Superior temporal gyrus (tissue), 1 donor: ENCODE measurements at regions not wholly inside any gene's neighbourhood (a gene's known extent, or its start where the extent isn't known, plus 50 kb on each side); places are given as distances from the start of the nearest gene placed in this dataset.

Source experiments
- DNase-seq: peaks from one replicate; pipeline ENCODE4 v3.0.0-alpha.2; 2016; ENCODE audit errors: extremely low spot score

GRCh38 chrX:124827258-124827845, 481.0 kb downstream of the SH2D1A start:
- no peak for DNase-seq

GRCh38 chrX:124829930-124830329, 483.6 kb downstream of the SH2D1A start:
- no peak for DNase-seq

GRCh38 chrX:124836786-124837185, 482.9 kb upstream of the TEX13C start:
- DNase-seq, result no peak

GRCh38 chrX:124842205-124842604, 477.5 kb upstream of the TEX13C start:
- no peak for DNase-seq

GRCh38 chrX:124860736-124861135, 458.9 kb upstream of the TEX13C start:
- DNase-seq, result no peak

DNA sequence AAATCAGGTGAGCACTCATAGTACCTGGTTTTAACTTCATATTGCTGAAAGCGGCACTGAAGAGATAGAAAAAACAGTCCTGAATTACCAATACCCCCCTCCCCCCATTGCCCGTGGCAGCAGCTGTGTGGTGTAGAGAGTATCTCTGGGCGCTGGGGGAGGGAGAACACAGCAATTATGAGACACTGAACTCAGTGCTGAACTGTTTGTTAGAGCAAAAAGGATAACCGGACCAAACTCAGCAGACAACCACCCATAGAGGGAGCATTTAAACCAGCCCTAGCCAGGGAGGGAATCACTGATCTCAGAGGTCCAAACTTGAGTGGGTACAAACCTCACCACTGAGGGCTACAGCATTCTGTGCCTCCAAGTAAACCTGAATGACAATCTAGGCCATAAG, 457.4 kb upstream of the TEX13C start:
- no peak for DNase-seq

- no peak for DNase-seq
These were observed 456.4 kb upstream of the TEX13C start for GRCh38 chrX:124863303-124863702.

GRCh38 chrX:124887572-124887971, 432.1 kb upstream of the TEX13C start:
- DNase-seq, result no peak

DNA sequence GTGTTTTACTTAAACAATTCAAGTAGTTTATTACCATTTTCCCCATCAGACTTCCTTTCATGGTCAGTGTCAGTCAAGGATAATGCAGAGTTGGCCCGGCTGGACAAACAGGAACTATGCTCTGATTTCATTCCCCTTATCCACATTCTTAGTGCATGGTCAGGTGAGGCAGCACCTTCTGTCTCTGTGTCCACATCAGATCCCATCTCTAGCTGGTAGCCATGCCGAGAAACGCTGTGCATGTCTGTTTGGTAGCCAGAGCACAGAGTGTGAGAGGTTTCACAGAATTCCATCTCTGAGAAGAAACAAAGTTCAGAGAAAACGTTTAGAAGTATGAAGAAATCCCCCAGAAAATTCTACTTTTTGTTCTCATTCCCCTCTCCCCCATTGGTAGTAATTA, 423.7 kb upstream of the TEX13C start:
- no peak for DNase-seq

DNA sequence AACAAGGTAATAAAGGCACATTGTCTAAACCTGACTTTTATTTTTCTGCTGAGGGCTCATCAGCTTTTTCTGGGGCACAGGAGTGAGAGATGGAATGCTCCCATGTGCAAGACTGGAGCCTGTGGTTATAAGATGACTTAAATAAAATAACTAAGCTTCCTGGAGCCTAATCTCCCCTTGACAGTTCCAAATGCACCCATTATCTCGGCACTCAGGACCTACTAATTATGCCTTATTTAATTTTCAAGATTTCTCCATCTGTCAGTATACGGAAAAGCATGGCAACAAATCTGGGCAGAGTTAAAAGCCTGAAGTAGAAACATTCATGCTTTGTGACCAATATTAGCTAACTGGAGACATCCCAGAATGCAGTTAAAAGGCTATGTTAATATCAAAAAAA, 416.7 kb upstream of the TEX13C start:
- no peak for DNase-seq

DNA sequence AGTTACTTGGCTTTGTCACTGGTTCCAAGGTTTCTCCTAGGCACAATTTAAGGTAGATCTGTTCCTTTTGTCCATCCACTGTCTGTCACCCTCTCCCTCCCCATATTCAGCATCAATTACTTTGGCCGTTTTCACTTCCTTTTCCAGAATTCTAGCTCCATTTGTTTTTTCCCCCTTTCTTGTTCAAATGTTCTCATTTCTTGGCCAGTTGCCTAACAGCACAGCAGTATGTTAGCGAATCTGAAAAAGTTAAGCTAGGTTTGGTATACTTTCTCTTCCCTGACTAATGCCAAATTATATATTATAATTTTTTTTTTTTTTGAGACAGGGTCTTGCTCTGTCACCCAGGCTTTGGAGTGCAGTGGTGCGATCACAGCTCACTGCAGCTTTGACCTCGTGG, 409.1 kb upstream of the TEX13C start:
- no peak for DNase-seq

- DNase-seq, result no peak
These were observed 402.7 kb upstream of the TEX13C start for GRCh38 chrX:124917011-124917410.

DNA sequence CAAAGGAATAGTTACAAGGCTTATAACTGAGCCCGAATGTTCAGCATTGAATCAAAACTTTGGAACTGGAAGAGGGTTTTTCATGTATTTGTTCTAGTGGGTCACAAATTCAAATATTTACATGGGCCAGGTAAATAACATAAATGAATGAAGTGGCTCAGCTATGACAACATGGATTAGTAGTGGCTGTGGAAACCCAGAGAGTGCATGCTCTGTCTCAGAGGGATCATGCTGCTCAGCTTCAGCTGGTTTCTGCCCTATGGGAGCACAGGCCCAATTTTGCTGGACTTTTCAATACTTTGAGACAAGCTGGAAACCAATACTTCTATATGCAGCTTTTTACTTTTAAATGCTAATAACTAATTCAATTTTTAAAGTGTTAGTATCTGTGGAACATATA, 394.0 kb upstream of the TEX13C start:
- DNase-seq, result no peak

DNA sequence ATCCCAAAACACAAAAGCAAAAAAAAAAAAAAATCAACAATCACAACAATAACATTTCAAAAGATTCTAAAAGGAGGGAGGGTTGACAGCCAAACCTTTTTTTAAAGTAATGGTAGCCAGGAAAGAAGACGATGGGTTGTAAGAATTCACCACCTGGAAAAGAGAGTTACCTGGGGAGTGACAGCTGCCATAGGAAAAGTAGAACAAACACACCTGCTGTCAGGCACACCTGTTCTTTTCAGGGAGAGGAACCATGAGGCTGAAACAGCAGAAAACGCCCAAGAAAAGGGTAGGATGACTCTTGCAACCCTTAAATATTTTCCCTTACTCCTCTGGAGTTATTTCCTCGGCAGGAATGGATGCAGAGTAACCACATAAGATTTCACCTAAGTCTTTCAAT, 388.4 kb upstream of the TEX13C start:
- no peak for DNase-seq

DNA sequence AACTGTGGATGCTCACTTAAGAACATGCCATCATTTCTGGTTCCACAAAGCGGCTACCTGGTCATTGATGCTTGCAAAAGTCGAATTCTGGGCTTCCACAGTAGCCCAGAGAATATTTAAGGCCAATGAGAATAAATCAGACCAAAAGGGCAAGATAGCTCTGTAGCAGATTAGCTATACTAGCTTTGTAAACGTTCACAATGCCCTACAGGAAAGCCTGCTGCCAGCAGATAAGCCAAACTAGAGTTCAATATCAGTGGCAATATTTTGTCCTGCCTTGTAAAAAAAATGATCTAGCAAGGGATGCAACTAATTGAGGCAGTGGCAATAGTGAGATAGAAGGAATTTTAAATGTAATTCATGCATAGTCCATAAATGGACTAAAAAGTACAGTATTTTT, 387.7 kb upstream of the TEX13C start:
- no peak for DNase-seq

GRCh38 chrX:124938715-124939114, 381.0 kb upstream of the TEX13C start:
- no peak for DNase-seq

DNA sequence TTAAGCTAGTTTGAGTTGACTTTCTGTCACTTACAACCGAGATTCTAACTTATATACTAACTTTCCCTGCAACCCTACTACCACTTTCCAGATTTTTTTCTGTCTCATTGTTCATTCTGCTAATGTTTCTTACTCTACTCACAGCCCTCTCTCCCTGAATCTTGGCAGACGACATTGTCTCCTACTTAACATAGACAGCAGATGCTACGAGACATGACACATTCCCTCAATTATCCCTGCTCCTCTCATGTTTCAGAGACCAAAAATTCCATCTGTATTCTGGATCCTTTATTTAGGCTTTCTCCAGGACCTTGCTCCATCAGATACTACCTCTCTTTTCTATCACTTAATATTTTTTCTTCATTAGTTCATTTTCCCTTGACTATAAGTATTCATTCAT, 379.1 kb upstream of the TEX13C start:
- DNase-seq, result peak; percentile 25

DNA sequence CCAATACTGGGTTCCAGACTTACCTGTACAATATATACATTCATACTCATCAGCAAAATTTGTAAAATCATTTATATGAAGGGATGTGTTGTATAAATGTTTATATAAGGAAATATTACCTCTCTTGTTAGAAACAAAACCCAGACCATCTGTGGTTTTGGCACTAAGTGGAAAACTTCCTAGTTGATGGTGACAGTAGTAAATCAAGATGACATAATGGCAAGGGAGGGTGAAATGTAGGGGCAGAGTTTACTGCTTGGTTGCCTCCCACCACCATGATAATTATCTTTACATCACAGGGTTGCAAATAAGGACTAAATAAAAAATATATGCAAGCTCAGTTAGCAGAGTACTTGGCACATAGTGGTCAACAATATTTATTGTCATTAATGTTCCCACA, 365.3 kb upstream of the TEX13C start:
- no peak for DNase-seq

- no peak for DNase-seq
These were observed 359.2 kb upstream of the TEX13C start for GRCh38 chrX:124960454-124960853.

DNA sequence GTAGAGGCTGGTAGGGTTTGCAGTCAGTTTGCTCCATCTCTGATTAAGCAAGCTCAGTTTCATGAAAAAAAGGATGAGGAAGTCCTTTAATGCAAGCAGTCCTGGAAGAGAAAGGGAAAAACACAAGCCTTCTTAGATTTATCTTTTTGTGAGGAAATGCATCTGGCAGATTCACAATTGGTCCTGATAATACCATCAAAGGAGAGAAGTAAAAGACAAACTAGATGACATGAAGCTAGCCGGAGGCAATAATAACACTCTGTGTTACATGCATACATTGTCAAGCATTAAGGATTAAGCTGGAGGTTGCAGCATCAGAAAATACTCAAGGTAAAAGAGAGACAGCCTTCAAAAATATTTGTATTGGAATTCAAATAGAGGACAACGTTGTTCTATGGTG, 356.0 kb upstream of the TEX13C start, which contains the start of gene TENM1:
Gene TENM1, minus strand, starts transcription at position 101 of the 400 bp plus-strand sequence.
- no peak for DNase-seq

DNA sequence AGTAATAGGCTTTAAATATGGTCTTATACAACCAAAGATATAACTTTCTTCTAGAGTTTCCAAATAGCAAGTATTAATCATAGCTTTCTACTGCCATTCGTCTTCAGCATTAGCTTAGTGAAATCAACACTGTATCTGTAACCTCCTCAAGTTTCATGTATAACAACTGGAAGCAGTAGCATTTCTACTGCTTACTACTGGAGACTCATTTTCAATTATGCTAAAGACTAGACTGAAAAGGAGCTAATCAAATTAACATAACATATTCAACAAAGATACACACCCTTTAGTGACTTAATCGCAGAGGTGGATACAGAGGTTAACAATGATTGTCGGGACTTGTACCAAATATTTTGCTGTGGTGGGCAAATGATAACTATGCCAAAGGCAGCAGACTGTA, 344.2 kb upstream of the TEX13C start:
- no peak for DNase-seq

DNA sequence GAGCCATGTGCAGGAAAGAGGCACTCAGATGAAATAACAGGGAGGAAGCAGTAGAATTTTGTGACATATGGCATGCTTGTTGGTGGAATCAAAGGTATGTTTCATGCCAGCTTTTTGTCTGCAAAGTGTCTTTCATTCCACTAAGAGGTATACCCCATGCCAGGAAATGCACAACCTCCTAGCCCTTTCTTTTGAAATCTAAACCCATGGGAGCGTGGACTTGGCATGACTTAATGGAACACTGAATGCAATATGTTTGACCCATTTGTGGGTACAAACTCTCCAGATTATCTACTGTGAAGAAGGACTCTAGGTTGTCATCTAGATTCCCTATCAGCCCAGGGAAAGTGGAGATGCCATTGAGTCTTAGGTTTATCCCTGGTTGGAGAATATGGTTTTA, 338.3 kb upstream of the TEX13C start:
- DNase-seq, result no peak

DNA sequence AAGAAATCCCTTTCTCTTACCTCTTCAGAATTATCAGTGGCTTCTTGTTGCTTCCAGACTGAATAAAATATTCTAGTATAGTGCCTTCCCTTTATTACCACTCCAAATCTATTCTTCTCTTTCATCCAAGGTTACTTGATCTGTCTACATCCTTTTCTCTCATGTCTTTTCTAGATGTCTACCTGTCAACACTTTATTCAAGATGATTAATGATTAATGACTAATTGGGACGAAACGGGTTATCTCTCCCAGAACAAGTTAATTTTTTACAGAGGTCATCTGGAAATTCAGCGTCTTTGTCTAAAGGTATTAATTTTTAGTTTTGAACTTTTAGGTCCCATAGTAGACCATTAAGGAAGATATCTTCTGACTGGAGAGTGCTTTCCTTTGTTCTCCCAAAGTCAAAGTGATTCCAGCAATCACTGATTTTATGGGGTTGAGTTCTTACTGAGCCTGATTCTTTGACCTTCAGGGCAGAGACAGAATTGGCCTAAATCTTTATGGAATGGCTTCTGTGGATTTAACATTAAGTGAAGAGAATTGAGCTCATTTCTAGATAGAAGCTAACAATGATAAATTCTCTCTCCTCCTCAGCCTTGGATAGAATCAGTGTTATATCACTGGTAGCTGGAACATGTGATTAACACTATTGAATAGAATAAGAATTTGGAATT, 335.4 kb upstream of the TEX13C start:
- DNase-seq, result no peak

- no peak for DNase-seq
These were observed 333.4 kb upstream of the TEX13C start for GRCh38 chrX:124986284-124986683.
